Cardiac fibroblast (primary cell): ENCODE measurements at regions not wholly inside any gene's neighbourhood (a gene's known extent, or its start where the extent isn't known, plus 50 kb on each side); places are given as distances from the start of the nearest gene placed in this dataset.

Experiments used
- DNase-seq, 2 donors: peaks; one replicate each; pipeline versions ENCODE4 v3.0.0 to v3.0.0-alpha.2; 2010; ENCODE audit warnings: low read depth in 2 of 2
- H3K4me3 ChIP-seq, 2 donors: replicated peaks in 1 of 2; 1 replicate in 1 of 2; 2 replicates in 1 of 2; pipeline ENCODE4 v1.5.1; 2011; ENCODE audit warnings: low read depth in 2 of 2, low read length in 2 of 2, mild to moderate bottlenecking in 2 of 2, moderate library complexity in 1 of 2
- TF ChIP-seq, protein P1 (sequence below): IDR thresholded peaks from one replicate; pipeline ENCODE4 v1.5.1; 2011; ENCODE audit warnings: low read depth, mild to moderate bottlenecking, low read length, inconsistent platforms

DNA sequence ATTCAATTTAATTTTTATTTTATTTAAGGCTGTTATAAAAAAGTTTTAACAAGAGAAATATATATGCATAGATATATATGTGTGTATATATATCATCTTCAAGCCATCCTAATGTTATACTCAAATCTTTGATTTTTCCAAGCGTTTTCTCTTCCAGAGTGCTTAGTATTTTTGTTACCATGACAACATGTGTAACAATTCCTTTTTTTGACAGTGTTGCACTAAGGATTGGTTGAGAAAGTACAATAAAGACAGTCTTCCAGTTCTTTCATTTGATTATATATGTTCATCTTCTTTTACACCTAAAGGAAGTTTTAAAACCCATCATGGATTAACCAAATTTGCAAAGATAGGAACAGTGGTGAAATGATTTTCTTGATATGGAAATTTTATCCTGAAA lies 171.7 kb downstream of the KLF6 start:
- TF ChIP-seq, protein P1, sequence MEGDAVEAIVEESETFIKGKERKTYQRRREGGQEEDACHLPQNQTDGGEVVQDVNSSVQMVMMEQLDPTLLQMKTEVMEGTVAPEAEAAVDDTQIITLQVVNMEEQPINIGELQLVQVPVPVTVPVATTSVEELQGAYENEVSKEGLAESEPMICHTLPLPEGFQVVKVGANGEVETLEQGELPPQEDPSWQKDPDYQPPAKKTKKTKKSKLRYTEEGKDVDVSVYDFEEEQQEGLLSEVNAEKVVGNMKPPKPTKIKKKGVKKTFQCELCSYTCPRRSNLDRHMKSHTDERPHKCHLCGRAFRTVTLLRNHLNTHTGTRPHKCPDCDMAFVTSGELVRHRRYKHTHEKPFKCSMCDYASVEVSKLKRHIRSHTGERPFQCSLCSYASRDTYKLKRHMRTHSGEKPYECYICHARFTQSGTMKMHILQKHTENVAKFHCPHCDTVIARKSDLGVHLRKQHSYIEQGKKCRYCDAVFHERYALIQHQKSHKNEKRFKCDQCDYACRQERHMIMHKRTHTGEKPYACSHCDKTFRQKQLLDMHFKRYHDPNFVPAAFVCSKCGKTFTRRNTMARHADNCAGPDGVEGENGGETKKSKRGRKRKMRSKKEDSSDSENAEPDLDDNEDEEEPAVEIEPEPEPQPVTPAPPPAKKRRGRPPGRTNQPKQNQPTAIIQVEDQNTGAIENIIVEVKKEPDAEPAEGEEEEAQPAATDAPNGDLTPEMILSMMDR, result no peak
- no peak overlapping the region for H3K4me3 ChIP-seq
- DNase-seq, result peak in 1 of 2 donors; percentile 13

DNA sequence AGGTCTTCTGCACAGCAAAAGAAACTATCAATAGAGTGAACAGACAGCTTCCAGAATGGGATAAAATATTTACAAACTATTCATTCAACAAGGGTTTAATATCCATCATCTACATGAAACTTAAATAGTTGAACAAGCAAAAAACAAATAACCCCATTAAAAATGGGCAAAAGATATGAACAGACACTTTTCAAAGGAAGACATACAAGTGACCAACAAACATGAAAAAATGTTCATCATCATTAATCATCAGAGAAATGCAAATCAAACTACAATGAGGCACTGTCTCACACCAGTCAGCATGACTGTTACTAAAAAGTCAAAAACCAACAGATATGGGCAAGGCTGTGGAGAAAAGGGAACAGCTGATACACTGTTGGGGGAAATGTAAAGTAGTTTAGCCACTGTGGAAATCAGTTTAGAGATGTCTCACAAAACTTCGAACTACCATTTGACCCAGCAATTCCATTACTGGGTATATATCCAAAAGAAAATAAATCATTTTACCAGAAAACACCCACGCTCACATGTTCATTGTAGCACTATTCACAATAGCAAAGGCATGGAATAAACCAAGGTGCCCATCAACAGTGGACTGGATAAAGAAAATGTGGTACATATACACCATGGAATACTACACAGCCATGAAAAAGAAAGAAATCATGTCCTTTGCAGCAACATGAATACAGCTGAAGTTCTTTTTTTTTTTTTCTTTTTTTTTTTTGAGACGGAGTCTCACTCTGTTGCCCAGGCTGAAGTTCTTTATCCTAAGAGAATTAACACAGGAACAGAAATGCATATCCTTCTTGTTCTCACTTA lies 172.6 kb downstream of the KLF6 start:
- TF ChIP-seq, protein P1, result no peak
- no peak for DNase-seq
- no peak overlapping the region for H3K4me3 ChIP-seq

DNA sequence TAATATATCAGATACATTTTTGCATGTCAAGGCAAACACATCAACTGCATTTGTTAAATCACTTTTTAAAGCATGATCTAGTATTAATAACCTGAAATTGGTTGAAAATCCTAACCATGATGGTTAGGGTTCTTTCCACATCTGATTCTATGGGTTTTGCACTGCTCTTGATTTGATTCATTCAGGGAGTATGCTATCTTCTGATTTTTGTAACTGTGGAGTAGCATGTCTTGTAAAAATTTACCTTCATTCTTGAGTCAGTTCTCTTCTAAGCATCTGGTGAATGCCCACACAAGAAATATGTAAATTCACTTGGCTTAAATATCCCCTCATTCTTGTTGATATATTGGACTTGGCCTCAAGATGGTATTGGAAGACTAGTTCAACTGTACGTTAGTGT lies 178.7 kb downstream of the KLF6 start:
- no peak overlapping the region for H3K4me3 ChIP-seq
- TF ChIP-seq, protein P1, result no peak
- DNase-seq, result no peak

DNA sequence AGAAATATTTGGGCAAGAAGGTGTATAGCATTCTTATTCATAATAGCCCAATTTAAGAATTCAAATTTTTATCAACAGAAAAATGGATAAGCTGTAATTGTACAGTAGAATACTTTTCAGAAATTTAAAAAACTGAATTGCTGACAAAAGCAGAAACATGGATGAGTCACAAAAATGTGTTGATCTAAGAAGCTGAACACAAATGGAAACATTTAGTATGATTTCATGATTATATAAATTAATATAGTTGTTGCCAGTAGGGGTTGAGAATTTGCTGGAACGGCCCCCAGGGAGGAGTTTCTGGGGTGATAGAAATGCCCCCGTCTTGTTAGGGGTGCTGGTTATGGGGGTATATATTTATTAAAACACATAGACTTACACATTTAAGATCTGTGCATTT lies 179.1 kb downstream of the KLF6 start:
- DNase-seq, result peak in 1 of 2 donors; percentile 34
- no peak overlapping the region for H3K4me3 ChIP-seq
- TF ChIP-seq, protein P1, result no peak

DNA sequence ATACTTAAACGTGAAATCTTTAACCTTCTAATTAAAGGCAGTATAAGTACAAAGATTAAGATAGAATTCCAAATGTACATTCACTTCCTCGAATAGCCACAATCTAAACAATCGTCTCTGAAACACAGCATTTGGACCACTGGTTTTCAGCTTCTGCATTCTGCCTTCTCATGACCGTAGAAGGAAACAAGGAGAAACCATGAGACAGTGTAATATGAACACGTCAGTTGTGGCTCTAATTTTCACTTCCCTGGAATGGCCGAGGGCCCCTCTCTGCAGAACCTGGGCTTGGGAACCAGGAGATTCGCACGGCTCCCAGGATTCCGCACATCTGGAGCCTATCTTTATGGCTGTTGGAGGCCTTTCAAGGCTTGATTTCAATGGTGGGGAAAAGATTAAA lies 189.3 kb downstream of the KLF6 start:
- DNase-seq, result no peak
- TF ChIP-seq, protein P1, result no peak
- H3K4me3 ChIP-seq, result no peak overlapping the region

DNA sequence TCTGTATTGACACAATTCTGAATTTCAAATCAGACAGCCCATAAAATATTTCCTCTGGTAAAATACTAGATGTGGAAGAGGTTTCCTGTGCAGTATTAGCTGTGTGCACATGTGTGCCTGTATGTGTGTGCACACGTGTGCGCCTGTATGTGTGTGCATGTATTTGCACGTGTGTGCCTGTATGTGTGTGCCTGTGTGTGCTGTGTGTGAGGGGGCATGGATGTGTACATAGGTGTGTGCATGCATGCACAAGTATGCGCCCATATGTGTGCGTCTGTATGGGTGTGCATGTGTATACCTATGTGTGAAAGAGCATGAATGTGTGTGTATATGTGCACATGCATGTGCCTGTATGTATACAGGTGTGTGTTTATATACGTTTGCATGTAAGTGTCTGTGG lies 191.4 kb downstream of the KLF6 start:
- DNase-seq, result no peak
- no peak overlapping the region for H3K4me3 ChIP-seq
- TF ChIP-seq, protein P1, result no peak

DNA sequence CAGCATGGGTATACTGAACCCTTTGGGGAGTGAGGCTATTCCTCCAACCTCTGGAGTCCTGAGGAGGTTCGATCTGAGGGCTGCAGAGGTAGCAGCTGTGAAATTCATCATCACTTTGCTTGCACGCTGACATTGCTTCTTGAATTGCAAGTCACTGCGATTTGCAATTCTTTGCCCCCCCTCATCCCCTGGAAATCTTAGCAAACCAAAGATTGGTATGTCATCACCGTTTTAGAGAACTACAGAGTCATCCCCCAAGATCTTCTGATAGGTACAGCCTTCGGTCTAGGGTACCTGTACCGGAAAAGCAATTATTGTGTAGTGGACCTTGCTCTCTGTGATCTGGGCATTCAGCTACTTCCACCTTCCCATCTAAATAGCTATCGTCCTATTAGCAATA lies 192.6 kb downstream of the KLF6 start:
- DNase-seq, result no peak
- TF ChIP-seq, protein P1, result no peak
- no peak overlapping the region for H3K4me3 ChIP-seq
